ENCODE measurements at regions not wholly inside any gene's neighbourhood (a gene's known extent, or its start where the extent isn't known, plus 50 kb on each side); places are given as distances from the start of the nearest gene placed in this dataset.

DNA sequence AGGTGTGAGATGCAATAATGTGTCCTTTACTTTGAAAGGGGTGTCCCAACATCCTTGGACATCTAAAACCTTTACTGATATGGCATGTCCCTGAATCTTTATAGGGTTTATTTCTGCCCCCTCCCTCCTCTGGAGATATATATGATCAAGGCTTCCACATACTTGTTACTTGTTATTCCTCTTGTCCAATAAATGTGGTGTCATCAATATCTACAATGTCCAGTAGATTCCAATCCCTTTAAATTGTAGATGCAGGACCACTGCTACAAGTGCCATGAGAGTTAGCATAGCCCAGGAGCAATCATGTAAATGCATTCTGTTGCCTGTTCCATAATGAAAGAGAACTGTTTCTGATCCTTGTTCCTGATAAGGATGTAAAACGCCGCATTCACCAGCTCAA is 479.7 kb upstream of the MEIS1 start:
- no peak overlapping the region for H2AFZ ChIP-seq (ENCODE audit: low read length)
- no peaks in the 10 kb centered on the region for H3K27me3 ChIP-seq (ENCODE audit: insufficient read depth, low read length)
- H3K27ac ChIP-seq (ENCODE audit: low read depth, low read length) = no peak overlapping the region
- H3K4me2 ChIP-seq (ENCODE audit: insufficient read depth, low read length) = no peak overlapping the region
- TF ChIP-seq, protein P1, sequence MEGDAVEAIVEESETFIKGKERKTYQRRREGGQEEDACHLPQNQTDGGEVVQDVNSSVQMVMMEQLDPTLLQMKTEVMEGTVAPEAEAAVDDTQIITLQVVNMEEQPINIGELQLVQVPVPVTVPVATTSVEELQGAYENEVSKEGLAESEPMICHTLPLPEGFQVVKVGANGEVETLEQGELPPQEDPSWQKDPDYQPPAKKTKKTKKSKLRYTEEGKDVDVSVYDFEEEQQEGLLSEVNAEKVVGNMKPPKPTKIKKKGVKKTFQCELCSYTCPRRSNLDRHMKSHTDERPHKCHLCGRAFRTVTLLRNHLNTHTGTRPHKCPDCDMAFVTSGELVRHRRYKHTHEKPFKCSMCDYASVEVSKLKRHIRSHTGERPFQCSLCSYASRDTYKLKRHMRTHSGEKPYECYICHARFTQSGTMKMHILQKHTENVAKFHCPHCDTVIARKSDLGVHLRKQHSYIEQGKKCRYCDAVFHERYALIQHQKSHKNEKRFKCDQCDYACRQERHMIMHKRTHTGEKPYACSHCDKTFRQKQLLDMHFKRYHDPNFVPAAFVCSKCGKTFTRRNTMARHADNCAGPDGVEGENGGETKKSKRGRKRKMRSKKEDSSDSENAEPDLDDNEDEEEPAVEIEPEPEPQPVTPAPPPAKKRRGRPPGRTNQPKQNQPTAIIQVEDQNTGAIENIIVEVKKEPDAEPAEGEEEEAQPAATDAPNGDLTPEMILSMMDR (IDR thresholded peaks at IDR 0.05; ENCODE audit: extremely low read depth, low read depth, low read length) = no peak
- no peak for DNase-seq (ENCODE audit: insufficient read length, low spot score, missing footprints)
- H3K4me1 ChIP-seq (ENCODE audit: insufficient read depth, low read length) = no peaks in the 10 kb centered on the region
- H3K9me3 ChIP-seq (ENCODE audit: low read depth, low read length) = no peaks in the 10 kb centered on the region
- H4K20me1 ChIP-seq (ENCODE audit: insufficient read depth, low read length) = no peaks in the 10 kb centered on the region
- no peaks in the 10 kb centered on the region for H3K36me3 ChIP-seq (ENCODE audit: insufficient read depth, low read length)
- no peaks in the 10 kb centered on the region for H3K79me2 ChIP-seq (ENCODE audit: insufficient read depth, low read length)
- no peak overlapping the region for H3K4me3 ChIP-seq (ENCODE audit: insufficient read depth, low read length)

DNA sequence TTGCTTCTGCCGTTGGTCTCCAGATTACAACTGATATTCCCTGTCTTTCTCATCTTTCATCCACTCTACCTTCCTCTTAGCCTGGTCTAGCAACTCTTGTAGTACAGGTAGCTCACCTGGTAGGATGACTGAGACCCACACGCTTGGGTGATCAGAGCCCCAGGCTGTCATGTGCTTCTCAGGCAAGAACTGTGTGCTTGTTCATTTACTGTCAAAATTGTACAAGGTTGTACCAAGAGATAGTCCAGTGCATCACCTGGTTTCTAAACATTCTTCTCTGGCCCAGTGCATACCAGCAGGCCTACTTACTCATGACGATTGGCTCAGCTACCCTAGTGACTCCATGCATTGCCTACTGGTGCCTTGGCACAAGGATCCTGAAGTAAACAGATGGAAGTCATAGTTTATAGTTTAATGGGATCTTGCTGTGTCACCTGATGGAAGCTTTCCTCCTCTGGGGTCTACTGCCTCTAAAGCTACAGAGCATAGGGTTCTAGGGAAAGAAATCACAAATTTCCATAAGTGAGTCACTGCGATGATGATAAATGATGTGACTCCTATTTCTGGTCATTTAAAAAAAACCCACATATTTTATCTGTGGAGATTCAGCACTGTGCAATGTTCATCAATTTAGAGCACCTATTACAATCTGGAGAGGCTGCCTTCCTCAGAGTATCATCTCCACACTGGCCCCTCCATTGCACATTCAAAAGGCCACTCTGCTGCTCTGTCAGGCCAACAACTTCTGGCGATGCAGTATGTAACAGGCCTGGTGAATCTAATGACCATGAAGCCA is 481.8 kb upstream of the MEIS1 start:
- H4K20me1 ChIP-seq (ENCODE audit: insufficient read depth, low read length) = no peaks in the 10 kb centered on the region

DNA sequence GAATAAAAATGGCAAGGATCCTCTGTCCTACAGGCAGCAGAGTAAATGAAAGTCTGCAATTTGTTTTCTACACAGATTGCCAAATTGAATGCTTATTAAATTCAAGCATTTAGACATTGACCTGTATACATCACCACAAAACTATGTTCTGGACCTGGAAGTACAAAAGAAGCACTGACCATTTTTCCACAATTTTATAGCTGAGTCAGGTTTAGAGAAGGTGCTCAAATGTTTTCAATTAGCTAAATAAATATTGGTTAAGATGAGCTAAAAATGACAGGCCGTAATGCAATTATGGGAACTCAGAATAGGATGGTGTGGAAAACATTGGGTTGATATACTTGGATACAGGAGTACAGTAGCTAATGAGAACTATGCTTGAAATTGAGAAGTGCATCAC is 490.7 kb upstream of the MEIS1 start:
- Histone ChIP-seq H3K27me3 (ENCODE audit: insufficient read depth, low read length) (no peaks in the 10 kb centered on the region), H2AFZ (ENCODE audit: low read length) (no peak overlapping the region), H3K4me3 (ENCODE audit: insufficient read depth, low read length) (no peak overlapping the region), H3K27ac (ENCODE audit: low read depth, low read length) (no peak overlapping the region), H4K20me1 (ENCODE audit: insufficient read depth, low read length) (no peaks in the 10 kb centered on the region), H3K36me3 (ENCODE audit: insufficient read depth, low read length) (no peaks in the 10 kb centered on the region), H3K4me2 (ENCODE audit: insufficient read depth, low read length) (no peak overlapping the region), H3K9me3 (ENCODE audit: low read depth, low read length) (no peaks in the 10 kb centered on the region), H3K4me1 (ENCODE audit: insufficient read depth, low read length) (no peaks in the 10 kb centered on the region), H3K79me2 (ENCODE audit: insufficient read depth, low read length) (no peaks in the 10 kb centered on the region)
- TF ChIP-seq, protein P1 (IDR thresholded peaks at IDR 0.05; ENCODE audit: extremely low read depth, low read depth, low read length) = no peak
- DNase-seq (ENCODE audit: insufficient read length, low spot score, missing footprints) = no peak

More for the DNA sequence above, 481.8 kb upstream of the MEIS1 start:
- no peak overlapping the region for H3K4me2 ChIP-seq (ENCODE audit: insufficient read depth, low read length)
- no peak for DNase-seq (ENCODE audit: insufficient read length, low spot score, missing footprints)
- no peaks in the 10 kb centered on the region for H3K36me3 ChIP-seq (ENCODE audit: insufficient read depth, low read length)
- H3K27ac ChIP-seq (ENCODE audit: low read depth, low read length) = no peak overlapping the region
- no peak overlapping the region for H3K4me3 ChIP-seq (ENCODE audit: insufficient read depth, low read length)
- TF ChIP-seq, protein P1 (IDR thresholded peaks at IDR 0.05; ENCODE audit: extremely low read depth, low read depth, low read length) = no peak
- H3K27me3 ChIP-seq (ENCODE audit: insufficient read depth, low read length) = no peaks in the 10 kb centered on the region
- no peaks in the 10 kb centered on the region for H3K9me3 ChIP-seq (ENCODE audit: low read depth, low read length)
- H3K79me2 ChIP-seq (ENCODE audit: insufficient read depth, low read length) = no peaks in the 10 kb centered on the region
- no peaks in the 10 kb centered on the region for H3K4me1 ChIP-seq (ENCODE audit: insufficient read depth, low read length)
- no peak overlapping the region for H2AFZ ChIP-seq (ENCODE audit: low read length)

DNA sequence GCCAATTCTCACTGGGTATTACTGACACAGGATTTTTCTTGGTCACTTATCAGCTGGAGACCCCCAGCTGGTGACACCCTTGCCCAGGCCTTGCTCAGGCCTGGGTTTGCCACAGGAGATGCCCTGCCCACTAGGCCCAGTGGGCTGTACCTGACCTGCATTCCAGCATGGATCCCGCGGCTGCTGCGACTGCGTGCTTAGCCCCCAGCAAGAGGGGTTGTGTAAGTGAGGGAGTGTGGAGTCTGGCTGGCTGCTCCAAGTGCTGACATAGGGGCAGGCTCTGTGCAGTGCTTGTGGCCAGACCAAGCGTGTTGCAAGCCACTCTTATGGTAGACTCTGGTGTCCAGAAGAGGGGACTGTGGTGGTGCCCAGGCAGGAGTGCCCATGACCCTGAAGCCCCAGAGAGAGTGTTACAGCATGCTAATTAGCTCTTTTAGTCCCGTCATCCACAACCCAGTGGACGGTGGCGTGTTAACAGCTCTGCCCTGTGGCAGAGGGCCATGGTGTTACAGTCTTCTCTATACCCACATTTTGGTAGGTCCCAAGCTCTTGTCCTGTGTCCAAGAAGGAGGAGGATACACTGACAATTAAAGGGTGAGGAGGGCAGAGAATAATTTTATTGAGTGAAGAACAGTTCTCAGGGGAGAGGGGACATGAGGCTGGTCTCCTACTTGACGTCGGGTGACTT is 491.7 kb upstream of the MEIS1 start:
- H3K27me3 ChIP-seq (ENCODE audit: insufficient read depth, low read length) = no peaks in the 10 kb centered on the region
- TF ChIP-seq, protein P1 (IDR thresholded peaks at IDR 0.05; ENCODE audit: extremely low read depth, low read depth, low read length) = no peak

More for the DNA sequence above, 491.7 kb upstream of the MEIS1 start:
- no peaks in the 10 kb centered on the region for H3K4me1 ChIP-seq (ENCODE audit: insufficient read depth, low read length)
- no peak overlapping the region for H3K27ac ChIP-seq (ENCODE audit: low read depth, low read length)
- H3K4me2 ChIP-seq (ENCODE audit: insufficient read depth, low read length) = no peak overlapping the region
- no peaks in the 10 kb centered on the region for H4K20me1 ChIP-seq (ENCODE audit: insufficient read depth, low read length)
- no peaks in the 10 kb centered on the region for H3K79me2 ChIP-seq (ENCODE audit: insufficient read depth, low read length)
- no peak for DNase-seq (ENCODE audit: insufficient read length, low spot score, missing footprints)
- H3K36me3 ChIP-seq (ENCODE audit: insufficient read depth, low read length) = no peaks in the 10 kb centered on the region
- no peak overlapping the region for H3K4me3 ChIP-seq (ENCODE audit: insufficient read depth, low read length)
- H3K9me3 ChIP-seq (ENCODE audit: low read depth, low read length) = no peaks in the 10 kb centered on the region
- no peak overlapping the region for H2AFZ ChIP-seq (ENCODE audit: low read length)
